Tibial artery (tissue), 4 donors: ENCODE measurements at regions not wholly inside any gene's neighbourhood (a gene's known extent, or its start where the extent isn't known, plus 50 kb on each side); places are given as distances from the start of the nearest gene placed in this dataset.

Experiments
- DNase-seq, 2 donors: peaks; one replicate each; pipeline ENCODE4 v3.0.0-alpha.2; 2019
- H3K27ac ChIP-seq, 2 donors: fragments of 200-600 bp; sonication (generic) in 1 of 2; 1 replicate in 1 of 2; 2 replicates in 1 of 2; pipeline ENCODE4 v1.5.1; 2018 to 2019; ENCODE audit warnings: mild to moderate bottlenecking in 1 of 2
- H3K27me3 ChIP-seq, 2 donors: fragments of 200-600 bp; sonication (generic) in 1 of 2; one replicate each; pipeline versions ENCODE4 v1.5.1 to v1.6.0; 2016 to 2019
- H3K36me3 ChIP-seq, 3 donors: fragments of 200-600 bp; sonication (generic) in 2 of 3; one replicate each; pipeline ENCODE4 v1.5.1; 2016 to 2019; ENCODE audit warnings: mild to moderate bottlenecking in 2 of 3
- H3K4me1 ChIP-seq, 4 donors: fragments of 200-600 bp; sonication (generic) in 2 of 4; 1 replicate in 3 of 4; 2 replicates in 1 of 4; pipeline ENCODE4 v1.5.1; 2016 to 2019
- H3K4me3 ChIP-seq, 2 donors: fragments of 200-600 bp; sonication (generic) in 1 of 2; 1 replicate in 1 of 2; 2 replicates in 1 of 2; pipeline ENCODE4 v1.5.1; 2018 to 2019; ENCODE audit warnings: mild to moderate bottlenecking in 2 of 2
- H3K9me3 ChIP-seq, 3 donors: fragments of 200-600 bp; sonication (generic) in 1 of 3; one replicate each; pipeline ENCODE4 v1.5.1; 2016 to 2019
- intact Hi-C: fragments of 100-400 bp; cut with DNase I; formaldehyde crosslinking; loops from one replicate; pipeline ENCODE4 v1.15.0; 2023; ENCODE audit warnings: low total_unique reads
- TF ChIP-seq, protein P1 (sequence below), 2 experiments: fragments of 200-600 bp in 1 of 2; fragments of 450-650 bp in 1 of 2; IDR thresholded peaks; one replicate each; pipeline ENCODE4 v1.5.1; 2017 to 2019; ENCODE audit warnings: antibody characterized with exemption in 2 of 2, mild to moderate bottlenecking in 1 of 2, moderate library complexity in 1 of 2

GRCh38 chr13:24627946-24628345 is 52.3 kb upstream of the ATP12A start:
- DNase-seq, result no peak
- intact Hi-C loops, result no loop called here
- TF ChIP-seq, protein P1, sequence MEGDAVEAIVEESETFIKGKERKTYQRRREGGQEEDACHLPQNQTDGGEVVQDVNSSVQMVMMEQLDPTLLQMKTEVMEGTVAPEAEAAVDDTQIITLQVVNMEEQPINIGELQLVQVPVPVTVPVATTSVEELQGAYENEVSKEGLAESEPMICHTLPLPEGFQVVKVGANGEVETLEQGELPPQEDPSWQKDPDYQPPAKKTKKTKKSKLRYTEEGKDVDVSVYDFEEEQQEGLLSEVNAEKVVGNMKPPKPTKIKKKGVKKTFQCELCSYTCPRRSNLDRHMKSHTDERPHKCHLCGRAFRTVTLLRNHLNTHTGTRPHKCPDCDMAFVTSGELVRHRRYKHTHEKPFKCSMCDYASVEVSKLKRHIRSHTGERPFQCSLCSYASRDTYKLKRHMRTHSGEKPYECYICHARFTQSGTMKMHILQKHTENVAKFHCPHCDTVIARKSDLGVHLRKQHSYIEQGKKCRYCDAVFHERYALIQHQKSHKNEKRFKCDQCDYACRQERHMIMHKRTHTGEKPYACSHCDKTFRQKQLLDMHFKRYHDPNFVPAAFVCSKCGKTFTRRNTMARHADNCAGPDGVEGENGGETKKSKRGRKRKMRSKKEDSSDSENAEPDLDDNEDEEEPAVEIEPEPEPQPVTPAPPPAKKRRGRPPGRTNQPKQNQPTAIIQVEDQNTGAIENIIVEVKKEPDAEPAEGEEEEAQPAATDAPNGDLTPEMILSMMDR (IDR thresholded peaks at IDR 0.05), result no peak
- H3K4me3 ChIP-seq, result no peak overlapping the region
- H3K9me3 ChIP-seq, result no peaks in the 10 kb centered on the region
- no peaks in the 10 kb centered on the region for H3K4me1 ChIP-seq
- H3K27ac ChIP-seq, result no peak overlapping the region
- H3K36me3 ChIP-seq, result no peaks in the 10 kb centered on the region
- H3K27me3 ChIP-seq, result peaks cover 0 to 5% of the 10 kb centered on the region in 2 donors

GRCh38 chr13:24629320-24629719 is 50.9 kb upstream of the ATP12A start:
- no peak for DNase-seq
- TF ChIP-seq, protein P1 (IDR thresholded peaks at IDR 0.05), result no peak
- Histone ChIP-seq H3K27me3 (no peaks in the 10 kb centered on the region), H3K36me3 (no peaks in the 10 kb centered on the region), H3K4me3 (no peak overlapping the region), H3K27ac (no peak overlapping the region), H3K4me1 (no peaks in the 10 kb centered on the region), H3K9me3 (no peaks in the 10 kb centered on the region)
- intact Hi-C loops, result no loop called here

DNA sequence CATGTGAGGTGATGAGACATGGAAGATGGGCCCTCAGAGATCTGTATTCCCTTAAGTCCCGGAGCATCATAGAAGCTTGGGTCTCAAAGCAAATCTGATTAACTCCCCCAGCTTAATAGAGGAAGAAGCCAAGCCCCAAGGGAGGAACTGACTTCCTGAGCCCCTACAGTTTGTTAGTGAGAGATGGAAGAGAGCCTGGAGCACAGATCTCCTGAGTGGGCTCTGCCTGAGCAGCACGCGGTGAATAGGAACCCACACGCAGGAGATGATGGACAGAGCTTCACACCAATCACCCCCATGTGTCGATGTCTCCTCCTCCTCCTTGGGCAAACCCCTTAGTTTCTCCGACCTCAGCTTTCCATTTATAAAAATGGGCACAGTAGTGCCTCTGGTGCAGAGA is 50.1 kb upstream of the ATP12A start:
- H3K27me3 ChIP-seq, result no peaks in the 10 kb centered on the region
- no peaks in the 10 kb centered on the region for H3K36me3 ChIP-seq
- H3K4me1 ChIP-seq, result no peaks in the 10 kb centered on the region
- intact Hi-C loops, result no loop called here
- DNase-seq, result no peak
- no peaks in the 10 kb centered on the region for H3K9me3 ChIP-seq
- no peak overlapping the region for H3K27ac ChIP-seq
- TF ChIP-seq, protein P1 (IDR thresholded peaks at IDR 0.05), result no peak
- no peak overlapping the region for H3K4me3 ChIP-seq
